ENCODE measurements at regions not wholly inside any gene's neighbourhood (a gene's known extent, or its start where the extent isn't known, plus 50 kb on each side); places are given as distances from the start of the nearest gene placed in this dataset.

GRCh38 chr5:58265246-58265930 is 194.5 kb downstream of the PLK2 start:
- no peak for TF ChIP-seq USF2 (IDR thresholded peaks at IDR 0.05; ENCODE audit: borderline replicate concordance, low read depth, low read length)
- no peak for TF ChIP-seq RCOR1 (IDR thresholded peaks at IDR 0.05; ENCODE audit: low read length)
- TF ChIP-seq CTCF (IDR thresholded peaks at IDR 0.05), result no peak
- no peak for TF ChIP-seq JUND (IDR thresholded peaks at IDR 0.05)
- TF ChIP-seq MAX (IDR thresholded peaks at IDR 0.05; ENCODE audit: low read depth), result no peak
- no peak for TF ChIP-seq RAD21 (IDR thresholded peaks at IDR 0.05; ENCODE audit: low read length)
